SK-N-MC (cell line): ENCODE measurements at regions not wholly inside any gene's neighbourhood (a gene's known extent, or its start where the extent isn't known, plus 50 kb on each side); places are given as distances from the start of the nearest gene placed in this dataset.

Experiments used
- EZH2 ChIP-seq: fragments of 200-600 bp; sonication (generic); IDR thresholded peaks from one replicate; pipeline ENCODE4 v1.6.1; 2017; ENCODE audit warnings: antibody characterized with exemption
- POLR2AphosphoS5 ChIP-seq: IDR thresholded peaks from 2 replicates; pipeline ENCODE4 v1.6.1; 2012; ENCODE audit warnings: mild to moderate bottlenecking, low read depth, low read length, borderline replicate concordance

GRCh38 chr6:27019651-27020552 is 227.6 kb upstream of the PRSS16 start:
- TF ChIP-seq POLR2AphosphoS5 (peak; percentile 58; the same call in 1 of the 2 replicates), EZH2 (no peak)
